CD4-positive, alpha-beta T cell (primary cell): ENCODE measurements at regions not wholly inside any gene's neighbourhood (a gene's known extent, or its start where the extent isn't known, plus 50 kb on each side); places are given as distances from the start of the nearest gene placed in this dataset.
"Not testable (repeated sequence)": the region's sequence is repeated elsewhere in the genome, so short reads cannot be mapped to it uniquely, and the experiment has no call there.

Source experiments
- ATAC-seq: fragments of 200-7000 bp; cut with Tn5 transposase; one replicate; pipeline ENCODE4 v1.10.0; 2022; ENCODE audit warnings: mild to moderate bottlenecking; ENCODE audit not compliant: poor library complexity
- CTCF ChIA-PET: fragments of 350-600 bp; sonication (Branson Sonifier 250); formaldehyde crosslinking; loops from one replicate; lab custom pipeline; 2021; ENCODE audit warnings: antibody characterized with exemption, inconsistent platforms; lab: Charles Lee
- POLR2A ChIA-PET: fragments of 350-600 bp; sonication (Branson Sonifier 250); formaldehyde crosslinking; loops from one replicate; lab custom pipeline; 2021; ENCODE audit warnings: antibody characterized with exemption, inconsistent platforms; lab: Charles Lee
- DNase-seq, 14 experiments: peaks; one replicate each; pipeline ENCODE4 v3.0.0-alpha.2; 2013 to 2020; ENCODE audit warnings: mixed read lengths in 2 of 14
- H3K27ac ChIP-seq, 2 donors: one replicate each; pipeline versions ENCODE4 v1.5.1 to v1.7.0; 2013; ENCODE audit warnings: low read length in 2 of 2, low read depth in 1 of 2, mild to moderate bottlenecking in 1 of 2
- H3K27me3 ChIP-seq, 2 experiments: 1 replicate in 1 of 2; 2 replicates in 1 of 2; pipeline versions ENCODE4 v1.6.1 to v1.7.0; 2013; ENCODE audit warnings: low read length in 2 of 2, control low read depth in 1 of 2, mild to moderate bottlenecking in 1 of 2, moderate library complexity in 1 of 2; ENCODE audit not compliant: insufficient read depth in 2 of 2, control insufficient read depth in 1 of 2
- H3K36me3 ChIP-seq: one replicate; pipeline ENCODE4 v1.6.1; 2013; ENCODE audit warnings: low read length, control low read depth; ENCODE audit not compliant: insufficient read depth
- H3K4me1 ChIP-seq: one replicate; pipeline ENCODE4 v1.6.1; 2013; ENCODE audit warnings: low read length, control low read depth; ENCODE audit not compliant: insufficient read depth
- H3K4me3 ChIP-seq: one replicate; pipeline ENCODE4 v1.5.1; 2013; ENCODE audit warnings: mild to moderate bottlenecking, low read length, moderate library complexity
- H3K9me3 ChIP-seq, 2 experiments: 1 replicate in 1 of 2; 2 replicates in 1 of 2; pipeline versions ENCODE4 v1.6.1 to v1.7.0; 2013; ENCODE audit warnings: low read length in 2 of 2, mild to moderate bottlenecking in 2 of 2, control low read depth in 1 of 2, moderate library complexity in 1 of 2; ENCODE audit not compliant: control insufficient read depth in 1 of 2, insufficient read depth in 1 of 2
- H3K27ac Mint-ChIP-seq: one replicate; pipeline ENCODE4 v1.8.0; 2020; ENCODE audit warnings: mixed read lengths
- H3K27me3 Mint-ChIP-seq: one replicate; pipeline ENCODE4 v1.8.0; 2021; ENCODE audit warnings: mixed read lengths
- H3K36me3 Mint-ChIP-seq: one replicate; pipeline ENCODE4 v1.8.0; 2021; ENCODE audit warnings: low read depth, mixed read lengths
- H3K4me1 Mint-ChIP-seq: one replicate; pipeline ENCODE4 v1.8.0; 2021; ENCODE audit warnings: low read depth, mixed read lengths
- H3K4me3 Mint-ChIP-seq: one replicate; pipeline ENCODE4 v1.8.0; 2020; ENCODE audit warnings: mild to moderate bottlenecking, mixed read lengths
- H3K9me3 Mint-ChIP-seq: one replicate; pipeline ENCODE4 v1.8.0; 2020; ENCODE audit warnings: mixed read lengths
- CTCF ChIP-seq: fragments of 200-600 bp; IDR thresholded peaks from one replicate; pipeline ENCODE4 v1.8.0; 2022; ENCODE audit warnings: antibody characterized with exemption, mild to moderate bottlenecking
- intact Hi-C, 2 experiments: fragments of 100-400 bp; cut with DNase I in 1 of 2; cut with micrococcal nuclease in 1 of 2; formaldehyde crosslinking; loops; one replicate each; pipeline versions ENCODE4 v1.15.1 to v1.9.0; 2023 to 2025; cut with DNase I, micrococcal nuclease

- Mint-ChIP-seq H3K36me3 (no peaks in the 10 kb centered on the region), H3K4me3 (no peak overlapping the region), H3K4me1 (no peaks in the 10 kb centered on the region), H3K27ac (no peak overlapping the region), H3K27me3 (no peaks in the 10 kb centered on the region), H3K9me3 (peaks cover 14% of the 10 kb centered on the region)
- ChIA-PET POLR2A (no interaction called here), CTCF (no interaction called here)
- ATAC-seq (no peak), DNase-seq (no peak)
- TF ChIP-seq CTCF: no peak
- no peaks in the 10 kb centered on the region for H3K27me3 ChIP-seq
- no peak overlapping the region for H3K4me3 ChIP-seq
- intact Hi-C loops: no loop called here
- H3K9me3 ChIP-seq: peaks cover 0 to 3% of the 10 kb centered on the region in 2 experiments
- H3K27ac ChIP-seq: no peak overlapping the region
- no peaks in the 10 kb centered on the region for H3K4me1 ChIP-seq
- no peaks in the 10 kb centered on the region for H3K36me3 ChIP-seq
Measured at GRCh38 chr9:106035806-106036205, 341.5 kb downstream of the TMEM38B start.

GRCh38 chr9:106038266-106039001 lies 344.1 kb downstream of the TMEM38B start:
- Histone ChIP-seq H3K4me1 (no peaks in the 10 kb centered on the region), H3K36me3 (no peaks in the 10 kb centered on the region), H3K27ac (no peak overlapping the region), H3K9me3 (no peaks in the 10 kb centered on the region), H3K4me3 (no peak overlapping the region), H3K27me3 (no peaks in the 10 kb centered on the region)
- Mint-ChIP-seq H3K36me3 (no peaks in the 10 kb centered on the region), H3K4me1 (no peaks in the 10 kb centered on the region), H3K9me3 (peaks cover 6% of the 10 kb centered on the region), H3K27me3 (no peaks in the 10 kb centered on the region), H3K4me3 (no peak overlapping the region), H3K27ac (no peak overlapping the region)
- DNase-seq (no peak), ATAC-seq (no peak)
- intact Hi-C loops: no loop called here
- POLR2A ChIA-PET: no interaction called here
- no peak for TF ChIP-seq CTCF
- CTCF ChIA-PET: no interaction called here

GRCh38 chr9:106039151-106039935 lies 345.0 kb downstream of the TMEM38B start:
- Histone ChIP-seq H3K36me3 (no peaks in the 10 kb centered on the region), H3K9me3 (no peaks in the 10 kb centered on the region), H3K27ac (no peak overlapping the region), H3K4me3 (no peak overlapping the region), H3K4me1 (no peaks in the 10 kb centered on the region), H3K27me3 (no peaks in the 10 kb centered on the region)
- ChIA-PET CTCF (no interaction called here), POLR2A (no interaction called here)
- Mint-ChIP-seq H3K27me3 (no peaks in the 10 kb centered on the region), H3K4me3 (no peak overlapping the region), H3K9me3 (peaks cover 5% of the 10 kb centered on the region), H3K27ac (no peak overlapping the region), H3K36me3 (no peaks in the 10 kb centered on the region), H3K4me1 (no peaks in the 10 kb centered on the region)
- ATAC-seq (no peak), DNase-seq (no peak)
- TF ChIP-seq CTCF: no peak
- intact Hi-C loops: no loop called here

GRCh38 chr9:106041920-106042319 lies 347.6 kb downstream of the TMEM38B start:
- H3K36me3 Mint-ChIP-seq, CTCF ChIA-PET: not testable (repeated sequence)

More at GRCh38 chr9:106041920-106042319, 347.6 kb downstream of the TMEM38B start:
- DNase-seq, H3K27ac Mint-ChIP-seq, H3K36me3 ChIP-seq, H3K27me3 Mint-ChIP-seq, intact Hi-C loops, H3K4me1 ChIP-seq, H3K9me3 ChIP-seq, H3K27me3 ChIP-seq, ATAC-seq, H3K9me3 Mint-ChIP-seq, POLR2A ChIA-PET, H3K27ac ChIP-seq, H3K4me1 Mint-ChIP-seq, H3K4me3 Mint-ChIP-seq, H3K4me3 ChIP-seq: not testable (repeated sequence)
